ENCODE measurements at regions not wholly inside any gene's neighbourhood (a gene's known extent, or its start where the extent isn't known, plus 50 kb on each side); places are given as distances from the start of the nearest gene placed in this dataset.

DNA sequence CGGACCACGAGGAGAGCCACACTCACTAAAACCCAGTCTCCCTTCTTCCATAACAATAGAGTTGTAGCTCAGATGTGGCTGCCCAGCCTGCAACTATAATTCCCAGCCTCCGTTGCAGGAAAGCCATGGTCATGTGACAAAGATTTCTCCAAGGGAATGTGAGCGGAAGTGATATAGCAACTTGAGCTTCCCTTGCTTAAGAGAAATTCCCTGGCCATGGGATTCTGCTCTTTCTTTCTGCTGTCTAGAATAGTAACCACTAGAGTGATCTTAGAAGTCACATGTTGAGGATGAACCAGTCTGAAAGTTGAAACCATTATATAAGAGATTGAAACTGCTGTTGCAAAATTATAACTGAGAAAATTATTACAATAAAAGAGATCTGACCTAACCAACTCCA lies 86.4 kb upstream of the MED14 start:
- H3K36me3 ChIP-seq (ENCODE audit: control insufficient read depth in 2 of 4, insufficient read depth in 4 of 4, low read length in 3 of 4) = no peaks in the 10 kb centered on the region
- H3K27ac ChIP-seq (ENCODE audit: low read depth, low read length) = no peak overlapping the region
- no peak overlapping the region for H3K4me2 ChIP-seq (ENCODE audit: insufficient read depth in 1 of 2, low read depth in 2 of 2, low read length in 2 of 2)
- no peak overlapping the region for H3K9ac ChIP-seq (replicated peaks in 1 of 4; ENCODE audit: extremely low read depth in 1 of 4, low read depth in 3 of 4, low read length in 3 of 4)
- no peak overlapping the region for H2BK12ac ChIP-seq (ENCODE audit: low read depth, low read length)
- H2BK120ac ChIP-seq (replicated peaks; ENCODE audit: low read depth, low read length) = peak overlapping the region; percentile 21
- no peak overlapping the region for H4K5ac ChIP-seq (ENCODE audit: insufficient read length, low read depth, low read length)
- H3K4me1 ChIP-seq (replicated peaks in 1 of 4; ENCODE audit: control insufficient read depth in 3 of 4, insufficient read depth in 4 of 4, low read length in 3 of 4) = peaks cover 0 to 2% (median 0%) of the 10 kb centered on the region in 4 experiments; a peak in 1 of 7 replicates
- H2BK20ac ChIP-seq (ENCODE audit: low read length) = no peak overlapping the region
- no peak overlapping the region for H3K56ac ChIP-seq (replicated peaks; ENCODE audit: insufficient read length, low read depth, low read length)
- no peaks in the 10 kb centered on the region for H3K79me2 ChIP-seq (ENCODE audit: control insufficient read depth in 1 of 2, insufficient read depth in 2 of 2, low read length in 2 of 2)
- H2BK15ac ChIP-seq (ENCODE audit: low read length) = no peak overlapping the region
- H2BK5ac ChIP-seq (ENCODE audit: low read depth, low read length) = no peak overlapping the region
- H3K4me3 ChIP-seq (ENCODE audit: extremely low read depth in 1 of 4, insufficient read depth in 2 of 4, low read depth in 3 of 4, low read length in 4 of 4) = no peak overlapping the region
- WGBS, 2 experiments (ENCODE audit: extremely low coverage in 1 of 2, insufficient coverage in 1 of 2, insufficient read length in 1 of 2, insufficient replicate concordance in 2 of 2, low coverage in 1 of 2, low lambda C conversion rate in 2 of 2, missing lambda C conversion rate in 1 of 2) = 90% methylated on average over 4 of the region's 4 CpGs; no CpG with 5 or more reads in 1 of the 2 experiments
- FAIRE-seq (no peak), DNase-seq (ENCODE audit: low read depth in 1 of 2, low spot score in 2 of 2) (no peak)
- no peaks in the 10 kb centered on the region for H3K79me1 ChIP-seq (ENCODE audit: low read depth, low read length)
- CTCF ChIA-PET (ENCODE audit: partially characterized antibody) = no interaction called here
- H3K18ac ChIP-seq (ENCODE audit: extremely low read depth, low read length) = no peak overlapping the region
- POLR2A ChIA-PET (ENCODE audit: partially characterized antibody) = interaction anchor here (0.6 kb wide), 1 partner anchor 17 kb away, joined by 3 read pairs; no protein-coding TSS in a partner anchor
- no peaks in the 10 kb centered on the region for H4K20me1 ChIP-seq (replicated peaks in 1 of 2; ENCODE audit: control insufficient read depth in 1 of 2, insufficient read depth in 2 of 2, low read length in 2 of 2)
- no peak overlapping the region for H4K91ac ChIP-seq (replicated peaks; ENCODE audit: insufficient read length, low read length)
- peak overlapping the region; percentile 69 for H3K4ac ChIP-seq (replicated peaks; ENCODE audit: insufficient read length, low read depth, low read length)
- H3K14ac ChIP-seq (ENCODE audit: insufficient read length) = no peak overlapping the region
- H3K23me2 ChIP-seq (ENCODE audit: low read depth, low read length) = no peaks in the 10 kb centered on the region
- H3K27me3 ChIP-seq (replicated peaks in 1 of 4; ENCODE audit: control insufficient read depth in 3 of 4, extremely low read depth in 1 of 4, insufficient read depth in 3 of 4, low read length in 3 of 4) = no peaks in the 10 kb centered on the region
- no peak overlapping the region for H2AFZ ChIP-seq (ENCODE audit: low read length)
- no peak overlapping the region for H4K8ac ChIP-seq (ENCODE audit: extremely low read depth, insufficient read depth, low read length)
- TF ChIP-seq POLR2AphosphoS5 (IDR thresholded peaks at IDR 0.05; ENCODE audit: low read depth, low read length) = no peak
- TF ChIP-seq RBBP5 (IDR thresholded peaks at IDR 0.05; ENCODE audit: borderline replicate concordance, low read depth, low read length) = no peak
- no peak for TF ChIP-seq JUN (IDR thresholded peaks at IDR 0.05; ENCODE audit: low read depth, low read length)
- no peak for TF ChIP-seq SIX5 (IDR thresholded peaks at IDR 0.05; ENCODE audit: low read depth, low read length)
- TF ChIP-seq, protein P1, sequence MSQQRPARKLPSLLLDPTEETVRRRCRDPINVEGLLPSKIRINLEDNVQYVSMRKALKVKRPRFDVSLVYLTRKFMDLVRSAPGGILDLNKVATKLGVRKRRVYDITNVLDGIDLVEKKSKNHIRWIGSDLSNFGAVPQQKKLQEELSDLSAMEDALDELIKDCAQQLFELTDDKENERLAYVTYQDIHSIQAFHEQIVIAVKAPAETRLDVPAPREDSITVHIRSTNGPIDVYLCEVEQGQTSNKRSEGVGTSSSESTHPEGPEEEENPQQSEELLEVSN (IDR thresholded peaks at IDR 0.05) = no peak
- H3K23ac ChIP-seq (ENCODE audit: insufficient read length) = no peak overlapping the region
- no peak overlapping the region for H2AK5ac ChIP-seq (ENCODE audit: low read depth, low read length)
- H3K9me3 ChIP-seq (ENCODE audit: insufficient read depth in 2 of 2, low read depth in 1 of 2, low read length in 1 of 2) = no peaks in the 10 kb centered on the region

Data from H1 (cell line).